NB4 (cell line): ENCODE measurements at regions not wholly inside any gene's neighbourhood (a gene's known extent, or its start where the extent isn't known, plus 50 kb on each side); places are given as distances from the start of the nearest gene placed in this dataset.

Experiments used
- TF ChIP-seq, protein P1 (sequence below): IDR thresholded peaks from one replicate; pipeline ENCODE4 v1.5.1; 2012; ENCODE audit warnings: low read depth, low read length
- TF ChIP-seq, protein P2 (sequence below): IDR thresholded peaks from 2 replicates; pipeline ENCODE4 v1.6.1; 2011; ENCODE audit warnings: low read depth, low read length

DNA sequence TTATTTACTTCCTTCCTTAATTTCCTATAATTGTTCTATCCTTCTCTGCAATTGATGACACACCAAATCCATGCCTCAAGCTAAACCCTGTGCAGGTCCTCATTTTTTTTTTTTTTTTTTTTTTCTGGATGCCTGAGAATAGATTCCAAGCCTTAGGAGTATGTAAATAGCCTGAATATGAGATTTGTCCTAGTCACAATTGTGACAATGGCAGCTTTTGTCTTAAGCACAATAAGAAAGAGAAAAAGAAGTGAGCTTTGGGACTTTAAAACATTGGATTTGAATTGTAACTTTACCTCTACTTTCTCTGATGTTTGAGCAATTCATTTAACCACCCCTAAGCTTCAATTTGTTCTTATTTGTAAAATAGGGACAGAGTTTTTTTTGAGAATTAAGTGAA, 280.5 kb downstream of the TUSC1 start:
- TF ChIP-seq, protein P1, sequence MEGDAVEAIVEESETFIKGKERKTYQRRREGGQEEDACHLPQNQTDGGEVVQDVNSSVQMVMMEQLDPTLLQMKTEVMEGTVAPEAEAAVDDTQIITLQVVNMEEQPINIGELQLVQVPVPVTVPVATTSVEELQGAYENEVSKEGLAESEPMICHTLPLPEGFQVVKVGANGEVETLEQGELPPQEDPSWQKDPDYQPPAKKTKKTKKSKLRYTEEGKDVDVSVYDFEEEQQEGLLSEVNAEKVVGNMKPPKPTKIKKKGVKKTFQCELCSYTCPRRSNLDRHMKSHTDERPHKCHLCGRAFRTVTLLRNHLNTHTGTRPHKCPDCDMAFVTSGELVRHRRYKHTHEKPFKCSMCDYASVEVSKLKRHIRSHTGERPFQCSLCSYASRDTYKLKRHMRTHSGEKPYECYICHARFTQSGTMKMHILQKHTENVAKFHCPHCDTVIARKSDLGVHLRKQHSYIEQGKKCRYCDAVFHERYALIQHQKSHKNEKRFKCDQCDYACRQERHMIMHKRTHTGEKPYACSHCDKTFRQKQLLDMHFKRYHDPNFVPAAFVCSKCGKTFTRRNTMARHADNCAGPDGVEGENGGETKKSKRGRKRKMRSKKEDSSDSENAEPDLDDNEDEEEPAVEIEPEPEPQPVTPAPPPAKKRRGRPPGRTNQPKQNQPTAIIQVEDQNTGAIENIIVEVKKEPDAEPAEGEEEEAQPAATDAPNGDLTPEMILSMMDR: no peak
- TF ChIP-seq, protein P2, sequence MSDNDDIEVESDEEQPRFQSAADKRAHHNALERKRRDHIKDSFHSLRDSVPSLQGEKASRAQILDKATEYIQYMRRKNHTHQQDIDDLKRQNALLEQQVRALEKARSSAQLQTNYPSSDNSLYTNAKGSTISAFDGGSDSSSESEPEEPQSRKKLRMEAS: no peak
